Inflammatory macrophage (primary cell): ENCODE measurements at regions not wholly inside any gene's neighbourhood (a gene's known extent, or its start where the extent isn't known, plus 50 kb on each side); places are given as distances from the start of the nearest gene placed in this dataset.
A peak's percentile ranks its signal among the peaks of the same experiment; 100 is the strongest.

ENCODE experiments used
- DNase-seq, 2 donors: peaks; one replicate each; pipeline ENCODE4 v3.0.0-alpha.2; 2020 to 2022

- no peak for DNase-seq
These were observed 82.5 kb upstream of the ATF3 start for GRCh38 chr1:212526111-212526491.

GRCh38 chr1:212528501-212528900, 80.1 kb upstream of the ATF3 start:
- DNase-seq = no peak

GRCh38 chr1:212529211-212529741, 79.3 kb upstream of the ATF3 start:
- peak in 1 of 2 donors; percentile 31 for DNase-seq

- DNase-seq = no peak
These were observed 77.3 kb upstream of the ATF3 start for GRCh38 chr1:212531267-212531666.

- DNase-seq = peak in 1 of 2 donors; percentile 14
These were observed 76.8 kb upstream of the ATF3 start for GRCh38 chr1:212531796-212532195.

- DNase-seq = peak; percentile 90 to 97
These were observed 76.0 kb upstream of the ATF3 start for GRCh38 chr1:212532469-212533147.

GRCh38 chr1:212533148-212533517, 75.4 kb upstream of the ATF3 start:
- DNase-seq = no peak

GRCh38 chr1:212536586-212536985, 72.0 kb upstream of the ATF3 start:
- no peak for DNase-seq

- DNase-seq = no peak
These were observed 71.0 kb upstream of the ATF3 start for GRCh38 chr1:212537610-212538009.

GRCh38 chr1:212539737-212540430, 68.7 kb upstream of the ATF3 start:
- DNase-seq = peak; percentile 19 to 23

- DNase-seq = peak; percentile 90 to 97
These were observed 65.8 kb upstream of the ATF3 start for GRCh38 chr1:212542761-212543187.

- DNase-seq = no peak
These were observed 64.5 kb upstream of the ATF3 start for GRCh38 chr1:212544110-212544509.

GRCh38 chr1:212545941-212546635, 62.5 kb upstream of the ATF3 start:
- peak; percentile 91 to 93 for DNase-seq

- DNase-seq = no peak
These were observed 59.0 kb upstream of the ATF3 start for GRCh38 chr1:212549503-212550017.

GRCh38 chr1:212551929-212552328, 56.6 kb upstream of the ATF3 start:
- no peak for DNase-seq

GRCh38 chr1:212553676-212554075, 54.9 kb upstream of the ATF3 start:
- DNase-seq = peak; percentile 65 to 74

GRCh38 chr1:212554401-212554800, 54.2 kb upstream of the ATF3 start:
- DNase-seq = no peak

GRCh38 chr1:212555426-212555825, 53.1 kb upstream of the ATF3 start:
- no peak for DNase-seq

GRCh38 chr1:212556822-212557549, 51.6 kb upstream of the ATF3 start:
- DNase-seq = no peak

GRCh38 chr1:212557739-212558692, 50.5 kb upstream of the ATF3 start:
- peak; percentile 60 to 72 for DNase-seq
